GM23338 (cell line): ENCODE measurements at regions not wholly inside any gene's neighbourhood (a gene's known extent, or its start where the extent isn't known, plus 50 kb on each side); places are given as distances from the start of the nearest gene placed in this dataset.

Source experiments
- ATAC-seq: fragments of 200-7000 bp; cut with Tn5 transposase; 3 replicates; pipeline ENCODE4 v1.9.1; 2020
- DNase-seq: peaks from one replicate; pipeline ENCODE4 v3.0.0-alpha.2; 2015; ENCODE audit warnings: low spot score
- H2AFZ ChIP-seq: fragments of 200-600 bp; sonication (generic); 2 replicates; pipeline ENCODE4 v1.8.0; 2016; ENCODE audit warnings: antibody characterized with exemption, mild to moderate bottlenecking, moderate library complexity
- H3F3A ChIP-seq: fragments of 200-600 bp; sonication (generic); replicated peaks from 2 replicates; pipeline ENCODE4 v1.8.0; 2017; ENCODE audit warnings: antibody characterized with exemption, mixed run types, low read depth
- H3K27ac ChIP-seq: fragments of 200-600 bp; sonication (generic); 2 replicates; pipeline ENCODE4 v1.6.1; 2016; ENCODE audit warnings: low read depth
- H3K27me3 ChIP-seq: fragments of 200-600 bp; sonication (generic); 2 replicates; pipeline ENCODE4 v1.8.0; 2016; ENCODE audit warnings: mild to moderate bottlenecking, mixed run types, moderate library complexity; ENCODE audit not compliant: insufficient read depth
- H3K36me3 ChIP-seq: fragments of 200-600 bp; sonication (generic); 2 replicates; pipeline ENCODE4 v1.8.0; 2016; ENCODE audit warnings: mild to moderate bottlenecking; ENCODE audit not compliant: insufficient read depth
- H3K4me1 ChIP-seq: fragments of 200-600 bp; sonication (generic); 2 replicates; pipeline ENCODE4 v1.8.0; 2016; ENCODE audit warnings: mild to moderate bottlenecking, moderate library complexity; ENCODE audit not compliant: insufficient read depth
- H3K4me2 ChIP-seq: fragments of 200-600 bp; sonication (generic); 2 replicates; pipeline ENCODE4 v1.7.1; 2017; ENCODE audit warnings: mixed run types
- H3K4me3 ChIP-seq: fragments of 200-600 bp; sonication (generic); 2 replicates; pipeline ENCODE4 v1.6.1; 2016; ENCODE audit warnings: mixed run types
- H3K79me2 ChIP-seq: fragments of 200-600 bp; sonication (generic); replicated peaks from 2 replicates; pipeline ENCODE4 v1.8.0; 2017; ENCODE audit warnings: mild to moderate bottlenecking; ENCODE audit not compliant: insufficient read depth
- H3K9me2 ChIP-seq: fragments of 200-600 bp; sonication (generic); 2 replicates; pipeline ENCODE4 v1.8.0; 2017; ENCODE audit not compliant: insufficient read depth
- H4K20me1 ChIP-seq: fragments of 200-600 bp; sonication (generic); replicated peaks from 2 replicates; pipeline ENCODE4 v1.8.0; 2017; ENCODE audit warnings: mild to moderate bottlenecking; ENCODE audit not compliant: insufficient read depth
- H3K27ac Mint-ChIP-seq: 2 replicates; pipeline ENCODE4 v1.8.0; 2020; ENCODE audit warnings: inconsistent platforms, mild to moderate bottlenecking, moderate library complexity, mixed read lengths
- H3K27me3 Mint-ChIP-seq: 3 replicates; pipeline ENCODE4 v1.8.0; 2022; ENCODE audit warnings: low read depth, mild to moderate bottlenecking, moderate library complexity, mixed read lengths, inconsistent platforms; ENCODE audit not compliant: insufficient read depth, poor library complexity
- H3K36me3 Mint-ChIP-seq: 3 replicates; pipeline ENCODE4 v1.8.0; 2021; ENCODE audit warnings: low read depth, mild to moderate bottlenecking, inconsistent platforms, moderate library complexity, mixed read lengths
- H3K4me1 Mint-ChIP-seq: 3 replicates; pipeline ENCODE4 v1.8.0; 2020; ENCODE audit warnings: mild to moderate bottlenecking, inconsistent platforms, mixed read lengths
- H3K4me3 Mint-ChIP-seq: 3 replicates; pipeline ENCODE4 v1.8.0; 2021; ENCODE audit warnings: moderate library complexity, mild to moderate bottlenecking, inconsistent platforms, mixed read lengths
- H3K9me3 Mint-ChIP-seq: 3 replicates; pipeline ENCODE4 v1.8.0; 2020; ENCODE audit warnings: moderate library complexity, mild to moderate bottlenecking, inconsistent platforms, mixed read lengths
- CREB1 ChIP-seq: fragments of 250-450 bp; sonication (Bioruptor Pico); IDR thresholded peaks from 2 replicates; pipeline ENCODE4 v1.5.0; 2020; ENCODE audit warnings: low read depth, mild to moderate bottlenecking, moderate library complexity
- CTCF ChIP-seq, 2 experiments: fragments of 200-600 bp in 1 of 2; sonication (generic) in 1 of 2; conservative IDR thresholded peaks; 2 replicates each; pipeline versions ENCODE4 v1.5.1 to v1.6.1; 2016 to 2017; ENCODE audit warnings: antibody characterized with exemption in 2 of 2, low read depth in 2 of 2, mild to moderate bottlenecking in 2 of 2, moderate library complexity in 1 of 2
- ETS1 ChIP-seq: IDR thresholded peaks from 2 replicates; pipeline ENCODE4 v1.6.1; 2016; ENCODE audit warnings: antibody characterized with exemption
- EZH2 ChIP-seq: fragments of 200-600 bp; sonication (generic); IDR thresholded peaks from one replicate; pipeline ENCODE4 v1.8.0; 2017; ENCODE audit warnings: antibody characterized with exemption, mild to moderate bottlenecking, low read depth; ENCODE audit not compliant: unreplicated experiment
- JUNB ChIP-seq: IDR thresholded peaks from one replicate; pipeline ENCODE4 v1.6.1; 2016; ENCODE audit warnings: antibody characterized with exemption; ENCODE audit not compliant: unreplicated experiment
- NANOG ChIP-seq: IDR thresholded peaks from 2 replicates; pipeline ENCODE4 v1.6.1; 2016; ENCODE audit warnings: antibody characterized with exemption, borderline replicate concordance
- POLR2AphosphoS5 ChIP-seq: IDR thresholded peaks from 2 replicates; pipeline ENCODE4 v1.6.1; 2016; ENCODE audit warnings: antibody characterized with exemption, low read depth
- REST ChIP-seq: IDR thresholded peaks from one replicate; pipeline ENCODE4 v1.6.1; 2018; ENCODE audit warnings: antibody characterized with exemption; ENCODE audit not compliant: unreplicated experiment
- STAT1 ChIP-seq: IDR thresholded peaks from one replicate; pipeline ENCODE4 v1.6.1; 2016; ENCODE audit warnings: antibody characterized with exemption; ENCODE audit not compliant: unreplicated experiment
- ZNF114 ChIP-seq: fragments of 250-450 bp; sonication (Bioruptor Pico); IDR thresholded peaks from 2 replicates; pipeline ENCODE4 v1.5.0; 2020; ENCODE audit warnings: mild to moderate bottlenecking, moderate library complexity
- ZNF462 ChIP-seq: fragments of 250-450 bp; sonication (Bioruptor Pico); IDR thresholded peaks from 2 replicates; pipeline ENCODE4 v1.5.0; 2020; ENCODE audit warnings: mild to moderate bottlenecking, moderate library complexity

- H3K9me2 ChIP-seq, result no peaks in the 10 kb centered on the region
- H3K36me3 Mint-ChIP-seq, result no peaks in the 10 kb centered on the region
- no peaks in the 10 kb centered on the region for H4K20me1 ChIP-seq
- H3K4me1 ChIP-seq, result no peaks in the 10 kb centered on the region
- H3K4me2 ChIP-seq, result no peak overlapping the region
- DNase-seq, result no peak
- H3K27me3 Mint-ChIP-seq, result no peaks in the 10 kb centered on the region
- H3K36me3 ChIP-seq, result no peaks in the 10 kb centered on the region
- H3K4me1 Mint-ChIP-seq, result peaks cover 4% of the 10 kb centered on the region; the same call in 2 of the 3 replicates
- no peak for TF ChIP-seq REST
- no peak for TF ChIP-seq ZNF114
- no peak for TF ChIP-seq EZH2
- no peak for TF ChIP-seq STAT1
- TF ChIP-seq ETS1, result no peak
- no peak for TF ChIP-seq JUNB
- no peak for TF ChIP-seq NANOG
- TF ChIP-seq CTCF (conservative IDR thresholded peaks at IDR 0.05; ENCODE audit: low read depth in 2 of 2), result no peak
- no peak for TF ChIP-seq POLR2AphosphoS5
- TF ChIP-seq CREB1 (CRISPR knock-in tag), result no peak
- no peak for TF ChIP-seq ZNF462
- H3K27ac ChIP-seq, result no peak overlapping the region
- H3K27ac Mint-ChIP-seq, result no peak overlapping the region
- H3K27me3 ChIP-seq, result no peaks in the 10 kb centered on the region
- no peaks in the 10 kb centered on the region for H3F3A ChIP-seq
- no peak overlapping the region for H3K4me3 ChIP-seq
- no peak for ATAC-seq
- no peak overlapping the region for H3K4me3 Mint-ChIP-seq
- no peaks in the 10 kb centered on the region for H3K9me3 Mint-ChIP-seq
- no peak overlapping the region; the same call in 1 of the 2 replicates for H2AFZ ChIP-seq
- H3K79me2 ChIP-seq, result no peaks in the 10 kb centered on the region
Observed at GRCh38 chr18:7438646-7439045, 128.5 kb upstream of the PTPRM start.
